ENCODE measurements at regions not wholly inside any gene's neighbourhood (a gene's known extent, or its start where the extent isn't known, plus 50 kb on each side); places are given as distances from the start of the nearest gene placed in this dataset.

DNA sequence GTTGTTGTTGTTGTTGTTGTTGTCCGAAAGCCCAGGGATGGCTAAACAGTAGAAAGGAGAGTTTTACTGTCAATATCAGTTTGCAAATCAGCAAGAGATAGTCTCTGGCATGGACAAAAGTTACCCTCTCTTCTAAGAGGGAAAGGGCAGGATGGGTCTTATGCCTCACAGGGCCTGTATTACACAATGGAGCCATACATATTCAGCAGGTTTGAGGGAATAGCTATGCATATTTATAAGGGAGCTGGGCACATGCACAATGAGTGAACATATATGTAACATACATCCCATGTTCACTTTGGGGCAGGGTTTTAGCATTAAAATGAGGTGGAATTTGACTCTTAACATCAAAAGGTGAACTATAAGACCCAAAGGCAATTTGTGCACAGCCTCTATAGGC is 84.4 kb upstream of the PGBD5 start:
- no peak for DNase-seq

- DNase-seq = no peak
Observed at GRCh38 chr1:230509281-230509977, 83.3 kb upstream of the PGBD5 start.

- DNase-seq = no peak
Observed at GRCh38 chr1:230507666-230508402, 81.7 kb upstream of the PGBD5 start.

- DNase-seq = no peak
Observed at GRCh38 chr1:230507236-230507635, 81.1 kb upstream of the PGBD5 start.

DNA sequence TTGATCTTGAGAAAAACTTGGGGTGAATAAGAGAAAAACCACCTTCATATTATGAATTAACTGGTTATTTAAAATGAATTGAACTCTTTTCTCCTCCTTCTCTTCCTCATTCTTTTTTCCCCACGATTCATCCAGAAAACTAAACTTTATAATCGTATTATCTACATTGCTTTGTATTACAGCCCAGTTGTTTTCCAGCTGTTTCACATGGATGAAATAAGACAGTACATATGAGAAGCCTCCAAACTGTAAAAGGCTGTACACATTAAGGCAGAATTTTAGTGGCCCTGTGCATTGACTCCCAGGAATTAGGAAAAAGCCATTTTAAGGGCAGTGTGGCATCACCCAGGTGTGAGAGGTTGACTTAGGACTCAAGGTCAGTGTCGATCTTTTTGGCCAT is 80.3 kb upstream of the PGBD5 start:
- no peak for DNase-seq

GRCh38 chr1:230504310-230504709 is 78.2 kb upstream of the PGBD5 start:
- DNase-seq = no peak

- DNase-seq = no peak
Observed at GRCh38 chr1:230503726-230504125, 77.6 kb upstream of the PGBD5 start.

- no peak for DNase-seq
Observed at GRCh38 chr1:230502996-230503395, 76.9 kb upstream of the PGBD5 start.

GRCh38 chr1:230502306-230502705 is 76.2 kb upstream of the PGBD5 start:
- DNase-seq = no peak

DNA sequence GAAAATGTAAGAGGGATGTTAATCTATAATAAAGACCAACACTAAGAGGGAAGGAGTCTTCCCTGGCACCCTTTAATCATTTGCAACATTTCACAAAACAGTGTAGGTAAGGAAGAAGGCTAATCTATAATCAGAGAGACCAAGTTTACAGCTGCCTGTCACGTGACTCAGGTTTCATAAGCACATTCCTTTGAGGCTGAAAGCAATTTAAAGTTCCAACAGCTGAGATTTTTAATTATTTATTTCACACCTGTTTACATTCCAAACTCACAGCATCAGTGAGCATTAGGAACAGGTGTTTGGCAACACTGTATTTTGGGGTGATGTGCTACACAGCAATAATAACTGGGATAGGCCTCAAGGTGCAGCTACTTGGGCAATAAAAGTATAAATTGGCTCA is 75.7 kb upstream of the PGBD5 start:
- DNase-seq = no peak

DNA sequence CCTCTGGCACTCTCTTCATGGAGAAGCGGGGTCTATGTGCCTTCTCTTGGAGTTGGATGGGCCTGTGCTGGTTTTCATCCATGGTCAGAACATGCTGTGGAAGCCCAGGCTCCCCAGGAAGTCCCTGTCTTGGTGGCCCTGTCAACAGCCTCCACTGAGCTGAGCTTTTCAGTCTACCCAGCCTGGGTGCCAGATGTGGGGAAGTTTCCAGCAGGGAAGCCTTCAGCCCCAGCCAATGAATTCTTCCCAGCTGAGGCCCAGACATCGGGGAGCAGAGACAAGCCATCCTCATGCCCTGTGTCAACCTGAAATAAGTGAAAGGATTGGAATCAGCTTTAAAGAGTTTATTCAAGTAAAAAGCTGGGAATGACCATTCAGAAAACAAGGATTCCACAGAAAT is 75.1 kb upstream of the PGBD5 start:
- no peak for DNase-seq

GRCh38 chr1:230500063-230500462 is 73.9 kb upstream of the PGBD5 start:
- DNase-seq = no peak

DNA sequence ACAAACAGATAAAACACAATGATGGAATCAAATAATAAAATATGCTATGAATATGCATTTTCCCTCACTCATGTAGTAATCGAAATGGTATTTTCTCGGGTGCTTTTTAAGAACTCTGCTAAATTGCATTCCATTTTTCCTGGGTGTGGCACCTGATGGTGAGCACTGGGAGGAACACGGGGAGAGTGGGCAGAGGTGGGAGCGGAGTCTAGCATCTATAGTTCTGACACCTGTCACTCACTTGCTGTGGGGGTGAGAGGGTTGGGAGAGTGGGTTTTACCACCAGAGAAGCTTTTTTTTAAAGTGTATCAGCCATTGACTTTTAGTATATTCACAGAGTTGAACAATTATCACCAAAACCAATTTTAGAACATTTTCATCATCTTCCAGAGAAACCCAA is 73.4 kb upstream of the PGBD5 start:
- no peak for DNase-seq

DNA sequence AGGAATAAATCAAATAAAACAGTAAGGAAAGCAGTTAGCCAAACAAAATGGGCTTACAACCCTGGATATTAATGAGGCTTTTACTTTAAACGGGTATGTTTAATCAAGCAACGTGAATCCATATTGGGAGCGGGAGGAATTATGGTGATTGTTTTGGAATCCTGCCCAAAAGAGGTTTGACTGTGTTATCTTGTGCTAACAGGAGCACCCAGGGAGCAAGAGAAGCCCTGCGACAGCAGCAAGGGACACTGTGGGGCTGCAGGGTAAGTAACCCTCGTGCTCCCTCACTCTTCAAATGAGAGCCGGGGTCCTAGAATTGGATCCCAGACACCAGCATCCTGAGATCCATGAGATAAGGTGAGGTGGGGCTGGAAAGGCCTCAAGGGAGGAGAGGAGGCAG is 72.6 kb upstream of the PGBD5 start:
- no peak for DNase-seq

- DNase-seq = no peak
Observed at GRCh38 chr1:230496451-230496850, 70.3 kb upstream of the PGBD5 start.

DNA sequence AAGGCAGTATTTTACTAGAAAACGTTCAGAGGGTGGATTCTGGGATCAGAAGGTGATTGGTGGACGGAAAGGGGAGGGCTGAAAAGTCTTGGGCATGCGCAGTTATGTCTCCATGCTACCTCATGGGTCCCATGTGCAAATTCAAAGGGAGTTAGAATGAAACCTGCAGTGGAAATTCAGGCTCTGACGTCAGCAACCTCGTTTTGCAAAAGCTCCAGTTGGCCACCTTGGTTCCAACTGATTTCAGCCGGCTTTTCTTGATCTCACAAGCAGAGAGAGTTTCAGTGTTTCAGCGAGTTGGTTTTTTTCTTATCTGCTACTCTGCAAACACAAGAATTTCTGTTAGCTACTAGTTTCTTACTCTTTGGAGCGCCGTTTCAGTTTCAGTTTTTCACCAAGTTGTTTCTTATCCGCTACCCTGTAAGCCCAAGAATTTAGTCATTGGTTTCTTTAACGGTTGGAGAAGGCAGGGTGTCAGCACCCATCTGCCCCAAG is 69.8 kb upstream of the PGBD5 start:
- DNase-seq = no peak

- no peak for DNase-seq
Observed at GRCh38 chr1:230495076-230495475, 68.9 kb upstream of the PGBD5 start.

DNA sequence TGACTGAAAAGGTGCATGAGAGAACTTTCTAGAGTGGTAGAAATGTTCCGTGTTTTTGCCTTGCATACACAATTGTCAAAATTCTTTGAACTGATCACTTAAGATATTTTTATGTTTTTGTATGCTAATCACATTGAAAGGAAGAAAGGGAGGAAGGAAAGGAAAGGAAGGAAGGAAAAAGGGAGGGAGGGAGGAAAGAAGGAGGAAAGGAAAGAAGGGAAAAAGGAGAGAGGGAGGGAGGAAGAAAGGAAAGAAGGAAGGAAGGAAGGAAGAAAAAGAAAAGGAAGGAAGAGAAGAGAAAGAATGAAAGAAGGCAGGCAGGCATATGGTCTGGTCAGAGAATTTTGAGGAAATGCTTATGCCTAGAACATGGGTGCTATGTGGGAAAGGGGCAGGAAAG is 68.4 kb upstream of the PGBD5 start:
- DNase-seq = no peak

DNA sequence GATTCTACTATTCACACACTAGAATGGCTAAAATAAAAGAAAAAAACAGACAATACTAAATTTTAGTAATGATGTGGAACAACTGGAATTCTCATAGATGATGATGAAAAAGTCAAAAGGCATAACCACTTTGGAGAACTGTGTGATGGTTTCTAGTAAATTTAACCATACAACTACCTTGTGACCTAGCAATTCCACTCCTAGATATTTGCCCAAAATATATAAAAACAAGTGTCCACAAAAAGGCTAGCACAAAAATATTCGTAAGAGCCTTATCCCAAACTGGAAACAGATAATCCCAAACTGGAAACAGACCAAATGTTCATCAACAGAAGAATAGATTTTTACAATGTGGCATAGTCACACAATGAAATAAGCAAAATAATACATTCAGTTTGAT is 67.9 kb upstream of the PGBD5 start:
- DNase-seq = no peak

DNA sequence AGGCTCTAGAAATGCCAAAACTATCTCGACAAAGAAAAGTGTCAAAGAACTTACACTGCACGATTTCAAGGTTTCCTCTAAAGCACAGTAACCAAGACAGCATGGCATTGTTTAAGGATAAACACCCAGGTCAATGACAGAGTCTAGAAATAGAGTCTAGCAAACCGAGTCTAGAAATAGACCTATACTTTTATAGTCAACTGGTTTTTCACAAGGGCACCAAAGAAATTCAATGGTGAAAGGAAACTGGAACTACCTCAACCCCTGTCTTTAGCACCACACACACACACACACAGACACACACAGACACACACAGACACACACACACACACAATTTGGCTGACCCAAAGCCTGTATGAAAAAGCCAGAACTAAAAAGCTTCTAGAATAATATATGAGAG is 67.1 kb upstream of the PGBD5 start:
- DNase-seq = no peak

- DNase-seq = no peak
Observed at GRCh38 chr1:230490436-230490835, 64.3 kb upstream of the PGBD5 start.

GRCh38 chr1:230487773-230488428 is 61.8 kb upstream of the PGBD5 start:
- DNase-seq = no peak

DNA sequence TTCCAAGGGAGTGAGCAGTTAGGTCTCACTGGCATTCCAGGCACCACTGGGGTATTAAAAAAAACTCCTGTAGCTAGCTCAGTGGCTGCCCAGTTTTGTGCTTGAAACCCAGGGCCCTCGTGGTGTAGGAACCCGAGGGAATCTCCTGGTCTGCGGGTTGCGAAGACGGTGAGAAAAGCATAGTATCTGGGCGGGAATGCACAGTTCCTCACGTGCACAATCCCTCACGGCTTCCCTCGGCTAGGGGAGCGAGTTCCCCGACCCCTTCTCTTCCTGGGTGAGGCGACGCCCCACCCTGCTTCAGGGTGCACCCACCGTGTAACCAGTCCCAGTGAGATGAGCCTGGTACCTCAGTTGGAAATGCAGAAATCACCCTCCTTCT is 50.5 kb upstream of the PGBD5 start:
- no peak for DNase-seq
